Loucy (cell line): ENCODE measurements at regions not wholly inside any gene's neighbourhood (a gene's known extent, or its start where the extent isn't known, plus 50 kb on each side); places are given as distances from the start of the nearest gene placed in this dataset.
"Not testable (repeated sequence)": the region's sequence is repeated elsewhere in the genome, so short reads cannot be mapped to it uniquely, and the experiment has no call there.

Source experiments
- H2AFZ ChIP-seq: fragments of 200-600 bp; sonication (generic); 2 replicates; pipeline ENCODE4 v1.6.0; 2016; ENCODE audit warnings: antibody characterized with exemption, mild to moderate bottlenecking, low read length, moderate library complexity
- H3F3A ChIP-seq: fragments of 200-600 bp; 2 replicates; pipeline ENCODE4 v1.6.0; 2016; ENCODE audit warnings: antibody characterized with exemption, low read depth, mild to moderate bottlenecking
- H3K27me3 ChIP-seq: fragments of 200-600 bp; sonication (generic); 2 replicates; pipeline ENCODE4 v1.6.1; 2014; ENCODE audit warnings: low read length, mild to moderate bottlenecking; ENCODE audit not compliant: insufficient read depth, poor library complexity, severe bottlenecking
- H3K36me3 ChIP-seq: fragments of 200-600 bp; sonication (generic); 2 replicates; pipeline ENCODE4 v1.6.1; 2016; ENCODE audit warnings: low read length; ENCODE audit not compliant: insufficient read depth
- H3K4me1 ChIP-seq: fragments of 200-600 bp; sonication (generic); 2 replicates; pipeline ENCODE4 v1.5.1; 2014; ENCODE audit warnings: low read length, mild to moderate bottlenecking; ENCODE audit not compliant: insufficient read depth, poor library complexity, severe bottlenecking
- H3K4me2 ChIP-seq: fragments of 200-600 bp; sonication (generic); 2 replicates; pipeline ENCODE4 v1.6.0; 2014; ENCODE audit warnings: antibody characterized with exemption, low read length, low read depth, mild to moderate bottlenecking; ENCODE audit not compliant: poor library complexity, severe bottlenecking
- H3K4me3 ChIP-seq: fragments of 200-600 bp; sonication (generic); 2 replicates; pipeline ENCODE4 v1.5.1; 2014; ENCODE audit warnings: low read length, mild to moderate bottlenecking, mixed read lengths; ENCODE audit not compliant: poor library complexity, severe bottlenecking
- H3K79me2 ChIP-seq: fragments of 200-600 bp; sonication (generic); 2 replicates; pipeline ENCODE4 v1.6.1; 2014; ENCODE audit warnings: low read length; ENCODE audit not compliant: insufficient read depth
- H3K9ac ChIP-seq: fragments of 200-600 bp; sonication (generic); 2 replicates; pipeline ENCODE4 v1.6.0; 2014; ENCODE audit warnings: mild to moderate bottlenecking, low read depth, low read length, moderate library complexity; ENCODE audit not compliant: poor library complexity, severe bottlenecking
- H3K9me2 ChIP-seq: fragments of 200-600 bp; sonication (generic); replicated peaks from 2 replicates; pipeline ENCODE4 v1.6.1; 2016; ENCODE audit warnings: low read depth, low read length, mixed read lengths
- H3K9me3 ChIP-seq: fragments of 200-600 bp; sonication (generic); 2 replicates; pipeline ENCODE4 v1.6.1; 2014; ENCODE audit warnings: mild to moderate bottlenecking, antibody characterized with exemption, low read length, low read depth; ENCODE audit not compliant: insufficient read depth
- H4K20me1 ChIP-seq: fragments of 200-600 bp; sonication (generic); 2 replicates; pipeline ENCODE4 v1.6.0; 2014; ENCODE audit warnings: antibody characterized with exemption, low read length, mild to moderate bottlenecking; ENCODE audit not compliant: insufficient read depth, poor library complexity, severe bottlenecking
- EZH2phosphoT487 ChIP-seq: fragments of 200-600 bp; IDR thresholded peaks from 2 replicates; pipeline ENCODE4 v1.6.1; 2018; ENCODE audit warnings: antibody characterized with exemption, mild to moderate bottlenecking, moderate library complexity, borderline replicate concordance
- TF ChIP-seq, protein P1 (sequence below): fragments of 200-600 bp; sonication (generic); conservative IDR thresholded peaks from 2 replicates; pipeline ENCODE4 v1.5.1; 2014; ENCODE audit warnings: mild to moderate bottlenecking, antibody characterized with exemption, low read length

GRCh38 chr14:97061714-97062113, 264.5 kb downstream of the VRK1 start:
- H3K9me2 ChIP-seq, result no peaks in the 10 kb centered on the region
- H3K79me2 ChIP-seq, result no peaks in the 10 kb centered on the region
- no peaks in the 10 kb centered on the region for H3F3A ChIP-seq
- no peaks in the 10 kb centered on the region for H3K9me3 ChIP-seq
- no peaks in the 10 kb centered on the region for H3K27me3 ChIP-seq
- H2AFZ ChIP-seq, result no peak overlapping the region
- H3K4me3 ChIP-seq, result no peak overlapping the region
- H3K4me1 ChIP-seq, result no peaks in the 10 kb centered on the region
- no peak overlapping the region for H3K4me2 ChIP-seq
- no peaks in the 10 kb centered on the region for H3K36me3 ChIP-seq
- no peak for TF ChIP-seq EZH2phosphoT487
- TF ChIP-seq, protein P1, sequence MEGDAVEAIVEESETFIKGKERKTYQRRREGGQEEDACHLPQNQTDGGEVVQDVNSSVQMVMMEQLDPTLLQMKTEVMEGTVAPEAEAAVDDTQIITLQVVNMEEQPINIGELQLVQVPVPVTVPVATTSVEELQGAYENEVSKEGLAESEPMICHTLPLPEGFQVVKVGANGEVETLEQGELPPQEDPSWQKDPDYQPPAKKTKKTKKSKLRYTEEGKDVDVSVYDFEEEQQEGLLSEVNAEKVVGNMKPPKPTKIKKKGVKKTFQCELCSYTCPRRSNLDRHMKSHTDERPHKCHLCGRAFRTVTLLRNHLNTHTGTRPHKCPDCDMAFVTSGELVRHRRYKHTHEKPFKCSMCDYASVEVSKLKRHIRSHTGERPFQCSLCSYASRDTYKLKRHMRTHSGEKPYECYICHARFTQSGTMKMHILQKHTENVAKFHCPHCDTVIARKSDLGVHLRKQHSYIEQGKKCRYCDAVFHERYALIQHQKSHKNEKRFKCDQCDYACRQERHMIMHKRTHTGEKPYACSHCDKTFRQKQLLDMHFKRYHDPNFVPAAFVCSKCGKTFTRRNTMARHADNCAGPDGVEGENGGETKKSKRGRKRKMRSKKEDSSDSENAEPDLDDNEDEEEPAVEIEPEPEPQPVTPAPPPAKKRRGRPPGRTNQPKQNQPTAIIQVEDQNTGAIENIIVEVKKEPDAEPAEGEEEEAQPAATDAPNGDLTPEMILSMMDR, result no peak
- H4K20me1 ChIP-seq, result no peaks in the 10 kb centered on the region
- no peak overlapping the region for H3K9ac ChIP-seq

- Histone ChIP-seq H3K27me3 (no peaks in the 10 kb centered on the region), H3K4me2 (no peak overlapping the region), H3K9me3 (no peaks in the 10 kb centered on the region), H3K4me3 (no peak overlapping the region), H3K79me2 (no peaks in the 10 kb centered on the region), H4K20me1 (no peaks in the 10 kb centered on the region), H3F3A (no peaks in the 10 kb centered on the region), H3K4me1 (no peaks in the 10 kb centered on the region), H3K9ac (no peak overlapping the region), H2AFZ (no peak overlapping the region), H3K9me2 (no peaks in the 10 kb centered on the region), H3K36me3 (no peaks in the 10 kb centered on the region)
- TF ChIP-seq EZH2phosphoT487, result no peak
- TF ChIP-seq, protein P1, result no peak
Measured at GRCh38 chr14:97065305-97066067, 268.3 kb downstream of the VRK1 start.

- Histone ChIP-seq H3K9me3 (no peaks in the 10 kb centered on the region), H3K79me2 (no peaks in the 10 kb centered on the region), H4K20me1 (no peaks in the 10 kb centered on the region), H3K9me2 (no peaks in the 10 kb centered on the region), H3K4me1 (no peaks in the 10 kb centered on the region), H3K9ac (no peak overlapping the region), H3F3A (no peaks in the 10 kb centered on the region), H2AFZ (no peak overlapping the region), H3K36me3 (no peaks in the 10 kb centered on the region), H3K4me2 (no peak overlapping the region), H3K4me3 (no peak overlapping the region), H3K27me3 (no peaks in the 10 kb centered on the region)
- no peak for TF ChIP-seq EZH2phosphoT487
- TF ChIP-seq, protein P1, result no peak
Measured at GRCh38 chr14:97066068-97066899, 269.1 kb downstream of the VRK1 start.

DNA sequence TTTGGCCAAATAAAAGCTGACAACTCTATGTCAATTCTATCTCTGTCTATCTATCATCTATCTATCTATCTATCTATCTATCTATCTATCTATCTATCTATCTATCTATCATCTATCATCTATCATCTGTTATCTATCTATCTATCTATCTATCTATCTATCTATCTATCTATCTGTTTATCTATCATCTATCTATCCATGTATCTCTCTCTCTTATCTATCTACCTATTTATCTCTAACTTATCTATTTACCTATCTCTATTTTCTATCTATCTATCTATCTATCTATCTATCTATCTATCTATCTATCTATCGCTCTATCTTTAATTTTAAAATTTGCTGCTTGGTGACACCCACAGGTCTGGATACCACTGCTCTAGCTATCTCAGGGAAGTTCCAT, 271.1 kb downstream of the VRK1 start:
- not testable (repeated sequence) for H4K20me1 ChIP-seq, H2AFZ ChIP-seq, H3K4me2 ChIP-seq, H3K4me3 ChIP-seq, H3K9me2 ChIP-seq, H3K27me3 ChIP-seq, H3K9ac ChIP-seq, H3K79me2 ChIP-seq, H3F3A ChIP-seq, H3K9me3 ChIP-seq, H3K36me3 ChIP-seq, H3K4me1 ChIP-seq
